ENCODE measurements at regions not wholly inside any gene's neighbourhood (a gene's known extent, or its start where the extent isn't known, plus 50 kb on each side); places are given as distances from the start of the nearest gene placed in this dataset.

DNA sequence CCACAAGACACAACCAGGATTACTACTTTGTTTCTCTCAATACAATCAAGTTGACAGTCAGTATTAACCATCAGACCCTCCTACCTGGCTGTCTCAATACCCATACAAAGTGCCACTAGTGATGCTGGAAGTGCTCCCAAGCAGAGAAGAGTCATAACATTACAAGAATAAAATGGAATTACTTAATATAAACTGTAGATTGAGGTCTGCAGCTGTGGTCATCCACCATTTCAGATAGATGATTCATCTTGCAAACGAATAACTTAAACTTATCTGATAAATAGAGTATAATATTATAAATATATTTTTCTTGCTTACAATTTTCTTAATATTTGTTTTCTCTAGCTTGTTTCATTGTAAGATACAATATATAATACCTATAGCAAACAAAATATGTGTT, 1034.2 kb upstream of the PCDH10 start:
- TF ChIP-seq JUND (CRISPR knock-in tag; IDR thresholded peaks at IDR 0.05) (no peak), ERF (CRISPR knock-in tag; IDR thresholded peaks at IDR 0.05) (no peak)
- TF ChIP-seq, protein P1, sequence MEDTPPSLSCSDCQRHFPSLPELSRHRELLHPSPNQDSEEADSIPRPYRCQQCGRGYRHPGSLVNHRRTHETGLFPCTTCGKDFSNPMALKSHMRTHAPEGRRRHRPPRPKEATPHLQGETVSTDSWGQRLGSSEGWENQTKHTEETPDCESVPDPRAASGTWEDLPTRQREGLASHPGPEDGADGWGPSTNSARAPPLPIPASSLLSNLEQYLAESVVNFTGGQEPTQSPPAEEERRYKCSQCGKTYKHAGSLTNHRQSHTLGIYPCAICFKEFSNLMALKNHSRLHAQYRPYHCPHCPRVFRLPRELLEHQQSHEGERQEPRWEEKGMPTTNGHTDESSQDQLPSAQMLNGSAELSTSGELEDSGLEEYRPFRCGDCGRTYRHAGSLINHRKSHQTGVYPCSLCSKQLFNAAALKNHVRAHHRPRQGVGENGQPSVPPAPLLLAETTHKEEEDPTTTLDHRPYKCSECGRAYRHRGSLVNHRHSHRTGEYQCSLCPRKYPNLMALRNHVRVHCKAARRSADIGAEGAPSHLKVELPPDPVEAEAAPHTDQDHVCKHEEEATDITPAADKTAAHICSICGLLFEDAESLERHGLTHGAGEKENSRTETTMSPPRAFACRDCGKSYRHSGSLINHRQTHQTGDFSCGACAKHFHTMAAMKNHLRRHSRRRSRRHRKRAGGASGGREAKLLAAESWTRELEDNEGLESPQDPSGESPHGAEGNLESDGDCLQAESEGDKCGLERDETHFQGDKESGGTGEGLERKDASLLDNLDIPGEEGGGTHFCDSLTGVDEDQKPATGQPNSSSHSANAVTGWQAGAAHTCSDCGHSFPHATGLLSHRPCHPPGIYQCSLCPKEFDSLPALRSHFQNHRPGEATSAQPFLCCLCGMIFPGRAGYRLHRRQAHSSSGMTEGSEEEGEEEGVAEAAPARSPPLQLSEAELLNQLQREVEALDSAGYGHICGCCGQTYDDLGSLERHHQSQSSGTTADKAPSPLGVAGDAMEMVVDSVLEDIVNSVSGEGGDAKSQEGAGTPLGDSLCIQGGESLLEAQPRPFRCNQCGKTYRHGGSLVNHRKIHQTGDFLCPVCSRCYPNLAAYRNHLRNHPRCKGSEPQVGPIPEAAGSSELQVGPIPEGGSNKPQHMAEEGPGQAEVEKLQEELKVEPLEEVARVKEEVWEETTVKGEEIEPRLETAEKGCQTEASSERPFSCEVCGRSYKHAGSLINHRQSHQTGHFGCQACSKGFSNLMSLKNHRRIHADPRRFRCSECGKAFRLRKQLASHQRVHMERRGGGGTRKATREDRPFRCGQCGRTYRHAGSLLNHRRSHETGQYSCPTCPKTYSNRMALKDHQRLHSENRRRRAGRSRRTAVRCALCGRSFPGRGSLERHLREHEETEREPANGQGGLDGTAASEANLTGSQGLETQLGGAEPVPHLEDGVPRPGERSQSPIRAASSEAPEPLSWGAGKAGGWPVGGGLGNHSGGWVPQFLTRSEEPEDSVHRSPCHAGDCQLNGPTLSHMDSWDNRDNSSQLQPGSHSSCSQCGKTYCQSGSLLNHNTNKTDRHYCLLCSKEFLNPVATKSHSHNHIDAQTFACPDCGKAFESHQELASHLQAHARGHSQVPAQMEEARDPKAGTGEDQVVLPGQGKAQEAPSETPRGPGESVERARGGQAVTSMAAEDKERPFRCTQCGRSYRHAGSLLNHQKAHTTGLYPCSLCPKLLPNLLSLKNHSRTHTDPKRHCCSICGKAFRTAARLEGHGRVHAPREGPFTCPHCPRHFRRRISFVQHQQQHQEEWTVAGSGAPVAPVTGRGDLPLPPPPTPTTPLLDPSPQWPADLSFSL (CRISPR knock-in tag; IDR thresholded peaks at IDR 0.05), result no peak
- TF ChIP-seq, protein P2, sequence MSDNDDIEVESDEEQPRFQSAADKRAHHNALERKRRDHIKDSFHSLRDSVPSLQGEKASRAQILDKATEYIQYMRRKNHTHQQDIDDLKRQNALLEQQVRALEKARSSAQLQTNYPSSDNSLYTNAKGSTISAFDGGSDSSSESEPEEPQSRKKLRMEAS (IDR thresholded peaks at IDR 0.05), result no peak

Measured in HepG2 (cell line).